KOPT-K1 (cell line): ENCODE measurements at regions not wholly inside any gene's neighbourhood (a gene's known extent, or its start where the extent isn't known, plus 50 kb on each side); places are given as distances from the start of the nearest gene placed in this dataset.
A peak's percentile ranks its signal among the peaks of the same experiment; 100 is the strongest.

Experiments
- H3K27ac ChIP-seq: fragments of 200-600 bp; sonication (generic); 2 replicates; pipeline ENCODE4 v1.5.1; 2016; ENCODE audit warnings: antibody characterized with exemption, mild to moderate bottlenecking, low read depth, low read length; ENCODE audit not compliant: poor library complexity, severe bottlenecking
- H3K36me3 ChIP-seq: fragments of 200-600 bp; sonication (generic); 2 replicates; pipeline ENCODE4 v1.5.1; 2017; ENCODE audit warnings: antibody characterized with exemption, mild to moderate bottlenecking, low read length, moderate library complexity; ENCODE audit not compliant: insufficient read depth
- H3K9me3 ChIP-seq: fragments of 200-600 bp; sonication (generic); 2 replicates; pipeline ENCODE4 v1.5.1; 2017; ENCODE audit warnings: antibody characterized with exemption, low read length, mild to moderate bottlenecking; ENCODE audit not compliant: insufficient read depth, poor library complexity, severe bottlenecking

DNA sequence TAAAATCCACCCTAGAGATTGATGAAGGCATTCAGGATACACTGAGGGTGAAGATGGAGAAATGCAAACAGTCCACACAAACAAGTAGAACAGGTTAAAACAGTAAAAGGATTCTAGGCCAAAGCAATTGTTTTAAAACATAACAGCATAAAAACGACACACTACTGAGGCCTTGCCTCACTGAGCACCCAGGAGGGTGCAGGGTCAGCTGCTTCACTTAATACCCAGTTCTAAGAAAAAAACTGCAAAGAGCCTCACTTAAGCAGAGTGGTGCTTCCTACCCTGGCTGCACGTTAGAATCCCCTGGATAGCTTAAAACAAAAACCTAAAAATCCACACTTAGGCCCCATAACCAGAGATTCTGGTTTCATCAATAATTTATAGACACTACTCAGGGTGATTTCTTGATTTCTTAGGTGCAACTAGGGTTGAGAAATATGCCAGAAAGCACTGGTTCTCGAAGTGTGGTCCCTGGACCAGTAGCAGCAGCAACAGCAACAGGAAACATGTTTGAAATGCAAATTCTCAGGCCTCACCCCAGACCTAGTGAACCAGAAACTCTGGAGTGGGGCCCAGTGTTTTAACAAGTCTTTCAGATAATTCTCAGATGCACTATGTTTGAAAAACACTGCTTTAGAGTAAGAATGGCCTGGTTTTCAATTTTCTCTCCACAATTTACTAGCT, 279.1 kb downstream of the ZEB2 start:
- H3K27ac ChIP-seq = peak overlapping the region; percentile 32
- no peaks in the 10 kb centered on the region for H3K36me3 ChIP-seq
- H3K9me3 ChIP-seq = no peaks in the 10 kb centered on the region

DNA sequence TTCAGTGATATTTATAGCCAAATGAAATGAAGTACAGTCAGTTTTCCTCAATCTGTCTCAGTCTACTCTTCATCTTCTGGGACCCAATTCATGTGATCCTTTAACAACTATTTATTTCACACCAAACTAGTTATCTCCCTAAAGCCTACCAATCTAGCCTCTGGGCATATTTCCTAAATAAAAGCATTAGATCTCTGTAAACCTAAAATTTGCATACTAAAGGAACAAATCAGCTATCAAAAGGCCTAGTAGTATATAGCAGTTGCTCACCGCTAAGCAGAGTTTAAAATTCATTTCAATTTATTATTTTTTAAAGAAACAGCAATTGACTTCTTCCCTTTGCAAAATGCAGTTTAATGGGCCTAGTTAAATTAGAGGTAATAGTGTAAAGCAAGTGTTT, 280.2 kb downstream of the ZEB2 start:
- H3K9me3 ChIP-seq = no peaks in the 10 kb centered on the region
- H3K36me3 ChIP-seq = no peaks in the 10 kb centered on the region
- H3K27ac ChIP-seq = no peak overlapping the region

DNA sequence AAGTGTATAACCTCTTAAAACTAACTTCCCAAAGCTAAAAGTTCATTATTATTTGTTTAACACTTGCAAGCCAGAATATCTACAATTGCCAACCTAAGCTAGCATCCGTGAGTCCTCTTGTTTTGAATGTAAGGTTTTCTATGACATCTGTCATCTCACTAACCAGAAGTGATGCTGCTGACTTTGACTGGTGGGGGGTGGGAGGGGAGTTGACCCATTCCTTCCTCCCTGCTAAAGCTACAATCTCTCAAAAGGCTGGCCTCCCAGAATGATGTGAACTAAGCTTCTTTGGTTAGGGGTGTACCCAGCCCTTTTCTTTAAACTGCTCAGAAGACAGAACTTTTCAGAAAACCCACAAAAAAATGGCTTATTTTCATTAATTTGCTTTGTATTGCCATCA, 280.6 kb downstream of the ZEB2 start:
- Histone ChIP-seq H3K9me3 (no peaks in the 10 kb centered on the region), H3K27ac (no peak overlapping the region), H3K36me3 (no peaks in the 10 kb centered on the region)

- H3K27ac ChIP-seq = no peak overlapping the region
- no peaks in the 10 kb centered on the region for H3K9me3 ChIP-seq
- H3K36me3 ChIP-seq = no peaks in the 10 kb centered on the region
Measured at GRCh38 chr2:144237830-144238627, 281.9 kb downstream of the ZEB2 start.

DNA sequence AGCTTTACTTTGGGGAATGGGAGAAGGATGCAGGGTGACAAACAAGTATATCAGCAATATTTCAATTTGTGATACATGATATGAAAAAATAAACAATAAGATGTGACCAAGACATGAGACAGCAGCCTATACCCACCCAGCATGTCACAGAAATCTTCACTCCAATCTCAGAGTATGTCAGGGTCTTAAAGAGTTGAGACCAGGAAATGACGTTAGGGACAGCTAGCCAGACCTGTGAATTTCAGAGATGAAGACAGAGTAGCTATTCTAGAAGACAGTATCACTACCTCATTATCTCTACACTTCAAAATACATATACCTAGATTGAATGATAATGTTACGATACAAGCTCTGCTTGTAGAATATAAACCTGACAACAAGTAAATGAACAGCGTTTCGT, 282.8 kb downstream of the ZEB2 start:
- Histone ChIP-seq H3K36me3 (no peaks in the 10 kb centered on the region), H3K9me3 (no peaks in the 10 kb centered on the region), H3K27ac (no peak overlapping the region)

GRCh38 chr2:144235050-144235449, 284.9 kb downstream of the ZEB2 start:
- no peaks in the 10 kb centered on the region for H3K36me3 ChIP-seq
- no peaks in the 10 kb centered on the region for H3K9me3 ChIP-seq
- H3K27ac ChIP-seq = no peak overlapping the region

DNA sequence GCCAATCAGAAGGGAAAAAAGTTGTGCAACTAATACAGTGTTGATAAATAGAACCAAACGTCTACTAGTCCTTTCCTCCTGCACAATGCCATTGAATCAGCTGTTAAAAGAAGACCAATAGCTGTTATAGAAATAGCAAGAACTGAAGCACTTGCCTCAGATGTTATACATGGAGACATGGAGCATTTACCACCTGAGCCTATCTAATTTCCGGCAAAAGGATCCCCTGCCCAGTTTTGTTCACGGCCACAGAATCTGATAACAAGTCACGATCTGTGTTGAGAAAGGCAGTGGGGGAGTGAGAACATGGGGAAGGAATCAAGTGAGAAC, 285.4 kb downstream of the ZEB2 start:
- Histone ChIP-seq H3K27ac (no peak overlapping the region), H3K9me3 (no peaks in the 10 kb centered on the region), H3K36me3 (no peaks in the 10 kb centered on the region)

- Histone ChIP-seq H3K27ac (no peak overlapping the region), H3K9me3 (no peaks in the 10 kb centered on the region), H3K36me3 (no peaks in the 10 kb centered on the region)
Measured at GRCh38 chr2:144233733-144234541, 286.0 kb downstream of the ZEB2 start.

- no peak overlapping the region for H3K27ac ChIP-seq
- H3K36me3 ChIP-seq = no peaks in the 10 kb centered on the region
- no peaks in the 10 kb centered on the region for H3K9me3 ChIP-seq
Measured at GRCh38 chr2:144233317-144233716, 286.6 kb downstream of the ZEB2 start.

DNA sequence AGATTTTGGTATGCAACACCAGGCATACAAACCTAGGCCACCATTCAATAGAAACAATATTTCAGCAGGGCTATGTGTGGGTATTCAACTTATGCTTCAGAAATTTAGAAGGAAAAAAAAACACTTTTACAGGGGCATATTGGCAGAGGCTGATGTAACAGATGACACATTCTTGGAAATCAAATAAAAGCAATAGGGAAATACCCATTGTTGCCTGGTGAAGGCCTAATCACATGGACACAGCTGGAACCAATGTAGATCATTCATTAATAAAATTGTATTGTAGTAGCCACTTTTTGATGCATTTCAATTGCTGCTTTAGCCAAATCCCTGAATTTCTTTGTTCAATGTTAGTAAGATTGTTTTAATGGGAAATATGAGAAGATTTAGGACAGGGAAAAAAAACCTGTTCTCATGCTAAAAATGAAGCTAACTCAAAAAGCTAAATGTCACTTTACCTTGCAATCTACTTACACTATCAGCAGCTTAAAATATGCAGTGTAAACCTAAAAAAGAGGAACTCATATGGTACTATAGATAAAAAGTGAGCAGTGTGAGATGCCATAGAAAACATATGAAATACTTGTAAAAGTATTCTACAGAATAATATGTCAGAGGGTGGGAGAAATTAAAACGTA, 289.4 kb downstream of the ZEB2 start:
- Histone ChIP-seq H3K36me3 (no peaks in the 10 kb centered on the region), H3K27ac (no peak overlapping the region), H3K9me3 (no peaks in the 10 kb centered on the region)

- H3K27ac ChIP-seq = no peak overlapping the region
- no peaks in the 10 kb centered on the region for H3K36me3 ChIP-seq
- H3K9me3 ChIP-seq = no peaks in the 10 kb centered on the region
Measured at GRCh38 chr2:144230033-144230432, 289.9 kb downstream of the ZEB2 start.

DNA sequence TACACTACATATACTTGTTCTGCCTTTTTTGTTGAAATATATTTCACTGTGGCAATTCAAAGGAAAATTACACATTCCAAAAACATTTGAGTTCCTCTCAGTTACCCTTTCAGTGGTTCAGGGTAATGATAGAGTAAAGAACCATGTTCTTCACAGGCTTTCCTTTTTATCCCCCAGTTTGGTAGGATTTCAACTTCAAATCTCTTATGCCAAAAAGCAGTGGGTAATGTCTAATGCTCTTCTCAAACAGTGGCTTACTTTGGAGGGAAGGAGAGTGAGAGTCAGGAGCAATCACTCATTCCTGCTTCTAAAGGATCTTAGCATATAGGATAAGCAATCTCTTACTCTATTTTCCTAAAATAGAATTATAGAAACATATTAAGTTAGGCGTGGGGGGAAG, 290.6 kb downstream of the ZEB2 start:
- Histone ChIP-seq H3K36me3 (no peaks in the 10 kb centered on the region), H3K9me3 (no peaks in the 10 kb centered on the region), H3K27ac (no peak overlapping the region)

DNA sequence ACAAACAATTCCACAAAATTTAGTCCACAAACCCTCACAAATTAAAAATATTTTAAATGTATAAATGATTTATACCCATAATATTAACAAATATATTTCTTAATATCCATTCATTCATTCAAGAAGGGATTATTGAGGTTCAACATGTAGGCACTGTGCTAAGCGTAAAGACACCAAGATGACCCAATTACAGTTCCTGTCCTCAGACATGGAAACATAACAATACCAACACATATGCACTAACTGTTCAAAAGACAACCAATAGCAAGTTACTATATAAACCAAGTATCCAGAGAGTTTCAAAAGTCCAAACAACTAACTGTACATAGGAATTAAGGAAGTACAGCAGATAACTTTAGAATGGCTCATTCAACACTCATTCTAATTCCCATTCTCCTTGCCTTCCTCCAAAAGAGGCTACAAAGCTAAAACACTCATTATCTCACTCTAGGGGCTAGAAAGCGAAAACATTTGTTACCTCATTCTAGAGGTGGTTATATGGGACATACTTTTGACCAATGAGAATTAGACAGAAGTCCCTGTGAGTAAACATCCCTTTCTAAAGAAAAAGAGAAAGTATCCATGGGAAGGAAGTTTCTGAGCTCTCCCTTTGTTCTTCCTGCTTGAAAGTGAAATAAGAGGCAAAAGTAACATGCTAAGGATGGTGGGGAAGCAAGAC, 292.4 kb downstream of the ZEB2 start:
- Histone ChIP-seq H3K9me3 (no peaks in the 10 kb centered on the region), H3K27ac (no peak overlapping the region), H3K36me3 (no peaks in the 10 kb centered on the region)

DNA sequence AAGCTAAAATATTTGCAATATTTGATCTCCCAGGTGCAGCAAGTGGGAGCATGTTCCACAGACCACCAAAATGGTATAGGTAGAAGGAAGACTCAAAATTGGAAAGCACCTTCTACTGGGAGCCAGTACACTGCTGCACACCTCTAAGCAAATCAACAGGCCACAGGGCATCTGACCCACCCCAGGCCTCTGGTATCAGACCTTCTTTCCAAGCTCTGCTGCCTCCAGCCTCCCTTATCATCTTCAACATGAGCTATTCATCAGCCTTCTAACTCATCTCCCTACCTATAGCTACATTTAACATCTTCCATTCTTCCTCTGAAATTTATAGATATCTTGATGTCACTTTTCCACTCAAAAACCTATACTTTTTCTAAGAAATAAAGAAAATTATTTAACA, 294.8 kb downstream of the ZEB2 start:
- H3K9me3 ChIP-seq = no peaks in the 10 kb centered on the region

DNA sequence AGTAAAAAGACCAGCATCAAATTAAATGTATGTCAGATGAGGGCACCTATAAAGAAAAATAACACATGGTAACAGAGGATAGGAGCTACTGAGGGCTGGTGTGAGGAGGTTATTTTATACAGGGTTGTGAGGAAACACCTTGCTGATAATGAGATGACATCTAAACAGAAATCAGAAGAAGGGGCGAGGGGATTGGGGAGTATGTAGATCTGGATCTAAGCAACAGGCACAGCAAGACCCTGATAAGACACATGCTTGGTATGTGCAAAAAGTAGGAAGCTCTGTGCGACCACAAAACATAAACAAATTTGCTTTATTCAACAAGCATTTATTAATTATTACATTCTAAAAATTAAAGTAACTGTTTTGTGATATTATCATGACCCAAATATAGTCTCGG, 295.4 kb downstream of the ZEB2 start:
- Histone ChIP-seq H3K27ac (no peak overlapping the region), H3K9me3 (no peaks in the 10 kb centered on the region), H3K36me3 (no peaks in the 10 kb centered on the region)

More for the DNA sequence above, 294.8 kb downstream of the ZEB2 start:
- no peaks in the 10 kb centered on the region for H3K36me3 ChIP-seq
- no peak overlapping the region for H3K27ac ChIP-seq
